Stomach (tissue), 8 donors: ENCODE measurements at regions not wholly inside any gene's neighbourhood (a gene's known extent, or its start where the extent isn't known, plus 50 kb on each side); places are given as distances from the start of the nearest gene placed in this dataset.

Experiments used
- DNase-seq, 2 donors: peaks; one replicate each; pipeline versions ENCODE4 v3.0.0 to v3.0.0-alpha.2; 2013 to 2019
- H3K27ac ChIP-seq, 5 donors: fragments of 200-600 bp in 4 of 5; sonication (generic) in 4 of 5; one replicate each; pipeline ENCODE4 v1.5.1; 2013 to 2019; ENCODE audit warnings: mild to moderate bottlenecking in 1 of 5, moderate library complexity in 1 of 5
- H3K27me3 ChIP-seq, 3 donors: fragments of 200-600 bp; sonication (generic); one replicate each; pipeline ENCODE4 v1.5.1; 2017 to 2019; ENCODE audit warnings: mixed run types in 1 of 3
- H3K36me3 ChIP-seq, 4 donors: fragments of 200-600 bp; sonication (generic); 1 replicate in 3 of 4; 2 replicates in 1 of 4; pipeline ENCODE4 v1.5.1; 2016 to 2019
- H3K4me1 ChIP-seq, 4 donors: fragments of 200-600 bp; sonication (generic); one replicate each; pipeline ENCODE4 v1.5.1; 2016 to 2019
- H3K4me3 ChIP-seq, 4 donors: fragments of 200-600 bp; sonication (generic) in 3 of 4; one replicate each; pipeline ENCODE4 v1.5.1; 2016 to 2019; ENCODE audit warnings: mild to moderate bottlenecking in 1 of 4
- H3K9me3 ChIP-seq, 4 donors: fragments of 200-600 bp; sonication (generic); one replicate each; pipeline ENCODE4 v1.5.1; 2016 to 2019
- CTCF ChIP-seq, 7 experiments: fragments of 450-650 bp in 4 of 7; fragments of 200-600 bp in 3 of 7; sonication (generic) in 3 of 7; IDR thresholded peaks; one replicate each; pipeline ENCODE4 v1.5.1; 2016 to 2019; ENCODE audit warnings: antibody characterized with exemption in 7 of 7, control low read depth in 2 of 7, mild to moderate bottlenecking in 1 of 7
- EP300 ChIP-seq: sonication (generic); formaldehyde crosslinking; IDR thresholded peaks from one replicate; pipeline ENCODE4 v1.6.1; 2017; ENCODE audit warnings: antibody characterized with exemption
- POLR2A ChIP-seq, 4 donors: fragments of 450-650 bp; IDR thresholded peaks; one replicate each; pipeline ENCODE4 v1.6.1; 2016; ENCODE audit warnings: antibody characterized with exemption in 4 of 4, control low read depth in 2 of 4, mild to moderate bottlenecking in 1 of 4, moderate library complexity in 1 of 4
- POLR2AphosphoS5 ChIP-seq, 3 donors: sonication (generic); formaldehyde crosslinking; IDR thresholded peaks; one replicate each; pipeline ENCODE4 v1.6.1; 2016; ENCODE audit warnings: antibody characterized with exemption in 3 of 3
- WGBS, 5 donors: extraction: QIAGEN DNeasy Blood & Tissue Kit in 3 of 5; methylation state at CpG; one replicate each; pipeline versions ENCODE4 v1.1.5 to v1.1.7; 2013 to 2018; 5-methylcytosine and 5-hydroxymethylcytosine counted together
- intact Hi-C: fragments of 100-400 bp; cut with DNase I; formaldehyde crosslinking; loops from one replicate; pipeline ENCODE4 v1.15.1; 2023; ENCODE audit warnings: low total_unique reads
- donor health status: healthy with polysubstance abuse.
- donor health status: Bipolar disorder and iron deficiency.
- donor health status: healthy.

- Histone ChIP-seq H3K4me1 (no peaks in the 10 kb centered on the region), H3K4me3 (no peak overlapping the region), H3K36me3 (no peaks in the 10 kb centered on the region), H3K27ac (no peak overlapping the region), H3K9me3 (peaks cover under 1 to 35% (median 3%) of the 10 kb centered on the region in 4 donors), H3K27me3 (peaks cover 0 to 13% (median 3%) of the 10 kb centered on the region in 3 donors)
- TF ChIP-seq EP300 (no peak), CTCF (IDR thresholded peaks at IDR 0.05) (no peak), POLR2A (IDR thresholded peaks at IDR 0.05) (no peak), POLR2AphosphoS5 (IDR thresholded peaks at IDR 0.05) (no peak)
- intact Hi-C loops: no loop called here
- 0 to 89% (median 86%) methylated on average over 1 of the region's 1 CpG for WGBS, 5 donors
- DNase-seq: no peak
Observed at GRCh38 chrX:943035-943434, 269.4 kb downstream of the CRLF2 start.

GRCh38 chrX:940691-941090, 271.8 kb downstream of the CRLF2 start:
- Histone ChIP-seq H3K4me3 (no peak overlapping the region), H3K27ac (no peak overlapping the region), H3K27me3 (peaks cover 0 to 13% (median 3%) of the 10 kb centered on the region in 3 donors), H3K9me3 (peaks cover 0 to 21% (median 2%) of the 10 kb centered on the region in 4 donors), H3K36me3 (no peaks in the 10 kb centered on the region), H3K4me1 (no peaks in the 10 kb centered on the region)
- intact Hi-C loops: no loop called here
- no peak for TF ChIP-seq POLR2AphosphoS5 (IDR thresholded peaks at IDR 0.05)
- no peak for TF ChIP-seq CTCF (IDR thresholded peaks at IDR 0.05)
- TF ChIP-seq POLR2A (IDR thresholded peaks at IDR 0.05): no peak
- no peak for TF ChIP-seq EP300
- DNase-seq: no peak
- WGBS, 5 donors: 64 to 89% (median 73%) methylated on average over 9 of the region's 9 CpGs

GRCh38 chrX:936979-937769, 275.3 kb downstream of the CRLF2 start:
- Histone ChIP-seq H3K4me3 (no peak overlapping the region), H3K27me3 (peaks cover 0 to 13% (median 3%) of the 10 kb centered on the region in 3 donors), H3K27ac (no peak overlapping the region), H3K9me3 (peaks cover 0 to 42% (median 2%) of the 10 kb centered on the region in 4 donors), H3K36me3 (no peaks in the 10 kb centered on the region), H3K4me1 (no peaks in the 10 kb centered on the region)
- intact Hi-C loops: no loop called here
- WGBS, 5 donors: 64 to 73% (median 69%) methylated on average over 26 of the region's 26 CpGs
- TF ChIP-seq POLR2A (IDR thresholded peaks at IDR 0.05) (no peak), CTCF (IDR thresholded peaks at IDR 0.05) (no peak), EP300 (no peak), POLR2AphosphoS5 (IDR thresholded peaks at IDR 0.05) (no peak)
- no peak for DNase-seq

- Histone ChIP-seq H3K4me3 (no peak overlapping the region), H3K27me3 (no peaks in the 10 kb centered on the region), H3K4me1 (no peaks in the 10 kb centered on the region), H3K27ac (no peak overlapping the region), H3K9me3 (peaks cover 0 to 40% (median 6%) of the 10 kb centered on the region in 4 donors), H3K36me3 (no peaks in the 10 kb centered on the region)
- intact Hi-C loops: no loop called here
- 80 to 86% (median 83%) methylated on average over 11 of the region's 11 CpGs for WGBS, 5 donors
- no peak for TF ChIP-seq POLR2A (IDR thresholded peaks at IDR 0.05)
- no peak for TF ChIP-seq POLR2AphosphoS5 (IDR thresholded peaks at IDR 0.05)
- no peak for TF ChIP-seq CTCF (IDR thresholded peaks at IDR 0.05)
- no peak for TF ChIP-seq EP300
- no peak for DNase-seq
Observed at GRCh38 chrX:933611-934010, 278.8 kb downstream of the CRLF2 start.
